Germinal center (tissue), 1 donor: ENCODE measurements at regions not wholly inside any gene's neighbourhood (a gene's known extent, or its start where the extent isn't known, plus 50 kb on each side); places are given as distances from the start of the nearest gene placed in this dataset.

Experiments
- DNase-seq: peaks from one replicate; pipeline ENCODE4 v3.0.0; 2012; ENCODE audit warnings: mixed read lengths, low spot score

DNA sequence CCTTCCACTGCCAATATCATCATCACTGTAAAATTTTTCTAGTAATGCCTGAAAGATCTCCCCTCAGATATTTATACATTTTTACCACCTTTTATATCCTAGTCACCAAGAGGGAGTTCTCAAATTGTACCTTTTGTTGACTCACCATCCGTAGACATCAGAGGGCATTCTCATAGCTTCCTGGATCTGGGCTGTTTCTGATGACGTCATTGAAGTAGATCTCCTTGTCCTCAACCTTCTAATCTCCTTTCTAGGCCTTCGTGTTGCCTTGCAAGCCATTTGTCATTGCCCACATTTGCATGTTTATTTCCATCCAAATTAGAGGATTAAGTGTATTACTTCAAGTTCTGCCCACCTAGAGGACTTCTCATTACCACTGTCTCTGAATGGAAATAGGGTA is 193.4 kb upstream of the NRXN1 start:
- no peak for DNase-seq

DNA sequence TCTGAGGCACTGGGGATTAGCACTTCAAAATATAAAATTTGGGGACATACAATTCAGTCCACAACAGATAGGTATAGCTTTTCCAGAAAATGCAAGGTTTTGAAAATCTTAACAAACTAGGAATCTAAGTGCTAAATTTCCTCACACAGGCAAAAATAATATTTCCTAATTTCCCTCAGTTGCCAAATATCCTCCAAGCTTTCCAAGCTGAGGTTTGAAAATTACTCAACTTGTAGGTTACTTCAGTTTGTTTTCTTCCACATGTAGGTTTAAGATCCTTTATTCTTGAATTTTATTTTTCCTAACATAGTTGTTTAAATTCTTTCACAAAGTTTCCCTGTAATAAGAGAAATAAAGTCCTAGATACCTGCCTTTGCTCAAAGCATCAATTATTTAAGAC is 192.9 kb upstream of the NRXN1 start:
- DNase-seq: no peak

DNA sequence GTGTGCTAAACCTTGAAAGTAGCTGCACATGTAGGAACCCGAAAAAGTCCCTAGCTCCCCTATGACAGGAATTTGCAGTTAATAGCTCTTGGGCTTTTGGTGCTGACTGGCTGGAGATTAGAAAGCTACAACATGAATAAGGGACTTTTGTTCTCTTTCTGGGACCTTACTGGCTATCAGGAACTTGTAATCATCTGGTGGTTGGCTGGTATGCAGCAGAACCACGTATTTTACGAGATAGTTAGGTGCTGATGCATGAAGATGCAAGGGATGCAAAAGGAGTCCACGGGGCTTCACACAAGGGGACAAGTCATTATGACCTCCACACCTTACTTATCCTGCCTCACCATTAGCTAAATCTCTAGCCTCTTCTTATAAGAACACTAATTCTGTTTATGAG is 190.2 kb upstream of the NRXN1 start:
- no peak for DNase-seq

DNA sequence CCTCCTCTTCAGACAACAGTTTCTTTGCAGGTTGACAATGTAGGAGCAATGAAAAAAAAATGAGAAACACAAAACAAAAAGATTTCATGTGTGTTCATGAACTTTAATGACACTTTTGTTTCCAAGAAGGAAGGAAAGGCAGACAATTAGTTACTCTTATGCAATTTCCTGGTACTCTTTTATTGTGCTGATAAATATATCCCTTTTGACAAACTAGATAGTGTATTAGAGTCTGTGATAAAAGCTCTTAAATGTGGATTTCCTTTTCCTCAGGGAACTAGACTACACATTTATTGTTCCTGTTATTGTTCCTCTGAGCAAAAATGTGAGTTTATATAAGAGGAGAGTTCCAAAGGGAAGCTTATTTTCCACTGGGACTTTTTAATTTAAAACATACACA is 188.7 kb upstream of the NRXN1 start:
- DNase-seq: no peak

DNA sequence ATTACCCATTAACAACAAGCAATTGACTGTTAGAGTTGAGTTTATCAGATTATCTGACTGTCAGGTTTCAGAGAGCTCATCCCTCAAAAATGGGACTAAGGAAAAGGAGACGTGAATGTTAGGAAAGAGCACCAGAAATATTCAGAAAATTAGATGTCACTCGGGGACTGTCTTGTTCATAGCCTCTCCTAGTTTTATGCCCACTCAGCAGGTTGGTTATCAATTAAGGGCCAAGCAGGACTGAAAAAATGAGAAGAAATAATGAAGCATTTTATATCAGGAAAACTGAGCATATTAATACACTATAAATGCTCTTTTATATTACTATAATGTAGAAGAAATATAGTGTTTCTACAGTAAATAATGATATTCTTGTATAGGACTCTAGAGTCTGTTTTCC is 188.1 kb upstream of the NRXN1 start:
- DNase-seq: no peak

DNA sequence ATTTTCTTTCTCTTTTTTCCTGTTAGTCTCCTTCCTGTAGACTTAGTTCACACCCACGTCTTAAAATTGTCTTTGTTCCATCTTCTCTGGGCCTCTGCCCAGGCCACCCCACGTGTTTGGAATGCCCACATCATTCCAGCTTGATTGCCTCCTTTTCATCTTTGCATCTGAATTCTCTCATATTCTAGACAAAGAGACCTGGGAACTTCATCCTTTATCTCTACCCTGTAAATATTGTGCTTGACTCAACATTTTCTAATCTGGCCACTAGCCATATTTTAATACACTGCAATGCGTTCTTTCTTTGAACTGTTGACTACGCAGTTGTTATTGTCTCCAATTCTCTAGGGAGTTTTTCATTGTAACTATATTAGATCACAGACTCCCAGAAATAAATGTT is 187.5 kb upstream of the NRXN1 start:
- no peak for DNase-seq

DNA sequence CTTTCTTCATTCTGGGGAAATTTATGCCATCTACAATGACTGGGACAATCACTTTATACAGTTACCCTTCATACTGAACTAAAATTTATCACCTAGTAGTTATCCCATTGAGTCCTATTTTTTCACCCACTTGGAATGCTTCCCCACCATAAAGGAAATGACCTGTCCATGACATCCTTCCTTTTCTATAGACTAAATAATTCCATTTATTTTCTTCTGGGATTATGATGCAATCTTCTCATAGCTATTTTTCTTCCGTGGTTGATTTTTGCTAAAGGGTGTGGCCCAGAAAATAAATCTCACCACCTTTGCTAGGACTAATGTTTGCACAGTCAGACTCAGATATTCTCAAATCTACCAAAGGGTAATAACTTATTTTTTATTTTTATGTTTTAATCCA is 186.1 kb upstream of the NRXN1 start:
- no peak for DNase-seq

DNA sequence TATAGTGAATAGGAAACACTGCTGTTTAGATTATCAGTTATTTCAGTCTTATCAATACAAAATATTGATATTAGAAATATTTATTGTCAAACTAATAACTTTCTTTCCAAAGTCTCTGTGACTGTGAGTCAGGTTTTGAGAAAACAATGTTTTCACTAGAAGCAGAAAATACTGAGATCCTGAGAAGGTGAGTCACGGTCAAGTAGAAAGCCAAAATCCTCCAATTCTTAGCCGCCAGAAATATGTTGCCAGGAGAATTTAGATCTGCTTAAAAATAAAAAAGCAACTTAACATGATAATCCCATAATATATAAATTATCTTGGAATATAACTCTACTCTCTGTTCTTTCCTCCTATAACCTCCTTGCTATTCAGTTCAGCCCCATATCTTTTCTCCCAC is 181.9 kb upstream of the NRXN1 start:
- no peak for DNase-seq

DNA sequence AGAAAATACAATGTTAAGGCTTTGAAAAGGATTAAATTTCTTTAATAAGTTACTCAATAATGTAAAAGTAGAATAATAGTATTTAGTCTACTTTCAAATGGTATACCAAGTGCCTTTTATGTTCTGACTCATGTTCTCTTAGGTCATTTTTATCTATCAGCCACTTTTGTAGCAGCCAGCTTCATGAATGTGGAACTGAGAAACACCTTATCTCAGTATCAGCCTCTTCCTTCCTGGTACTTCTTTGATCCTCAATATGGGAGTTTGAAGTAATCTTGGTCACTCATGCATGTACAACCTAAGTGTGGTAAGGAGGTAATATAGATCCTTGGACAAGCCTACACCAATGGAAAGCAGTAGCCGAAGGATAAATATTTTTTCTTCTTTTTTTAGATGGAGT is 180.4 kb upstream of the NRXN1 start:
- no peak for DNase-seq

DNA sequence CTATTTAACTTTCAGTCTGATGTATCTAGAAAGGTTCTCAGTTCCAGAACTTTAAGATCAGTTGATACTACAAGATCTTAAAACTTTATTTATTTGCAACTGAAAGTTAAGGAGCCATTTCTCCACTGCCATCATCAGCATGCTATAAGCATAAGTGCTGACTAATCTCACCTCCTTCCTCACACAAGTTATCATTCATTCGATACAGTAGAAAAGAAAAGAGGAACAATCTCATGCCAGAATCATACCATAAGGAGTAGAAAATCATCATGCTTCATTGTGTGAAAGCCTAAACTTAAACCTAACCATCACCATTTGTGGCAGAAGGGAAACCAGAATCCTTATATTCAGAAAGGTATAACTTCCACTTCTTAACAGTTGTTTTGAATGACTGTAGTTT is 176.6 kb upstream of the NRXN1 start:
- DNase-seq: no peak

DNA sequence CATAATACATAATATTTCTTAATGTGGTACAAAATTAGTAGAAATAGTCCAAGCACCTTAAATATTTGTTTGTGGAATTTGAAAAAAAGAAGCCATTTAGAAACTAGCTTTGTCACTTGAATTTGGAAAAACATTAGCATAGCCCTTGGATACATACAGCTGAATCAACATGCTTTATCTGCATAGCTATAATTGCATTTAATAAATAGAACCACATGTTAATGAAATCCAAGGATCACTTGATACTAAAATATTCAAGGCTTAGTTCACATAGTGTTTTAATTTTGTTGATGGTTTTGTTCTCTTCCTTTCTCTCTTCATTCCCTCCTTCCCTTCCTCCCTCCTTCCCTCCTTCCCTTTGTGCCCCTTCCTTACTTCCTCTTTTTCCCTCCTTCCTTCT is 169.4 kb upstream of the NRXN1 start:
- no peak for DNase-seq

DNA sequence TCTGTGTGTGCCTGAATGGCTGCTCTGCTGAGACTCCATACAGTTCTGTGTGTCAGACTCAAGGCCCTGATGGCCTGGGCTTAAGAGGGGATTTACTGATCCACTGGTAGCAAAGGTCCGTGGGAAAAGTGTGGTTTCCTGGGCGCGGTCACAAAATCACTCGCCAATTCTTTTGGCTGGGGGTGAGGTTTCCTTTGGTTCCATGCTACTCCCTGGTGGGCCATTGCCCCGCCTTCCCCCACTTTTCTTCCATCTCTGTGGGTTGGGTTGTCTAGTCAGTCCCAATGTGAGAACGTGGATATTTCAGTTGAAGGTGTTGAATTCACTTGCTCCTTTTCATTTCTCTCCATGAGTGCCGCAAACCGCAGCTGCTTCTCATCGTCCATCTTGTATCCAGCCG is 162.7 kb upstream of the NRXN1 start:
- no peak for DNase-seq

DNA sequence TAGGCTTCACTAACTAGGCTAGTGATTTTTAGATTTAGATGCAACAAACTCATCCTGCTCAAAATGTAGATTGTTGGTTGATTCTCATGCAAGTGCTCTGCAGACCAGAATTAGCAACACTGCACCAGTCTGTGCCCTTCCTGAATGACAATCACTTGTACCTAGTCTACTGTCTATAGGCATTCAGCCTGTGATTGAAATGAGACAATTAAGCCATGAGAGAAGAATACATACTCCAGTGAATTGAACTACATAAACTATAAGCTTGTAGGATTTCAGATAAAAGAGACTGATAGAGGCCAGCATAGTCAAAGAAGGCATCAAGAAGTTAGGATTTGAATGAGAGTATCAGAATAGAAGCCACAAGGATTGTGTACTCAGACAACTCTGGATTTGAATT is 138.3 kb upstream of the NRXN1 start:
- DNase-seq: no peak

DNA sequence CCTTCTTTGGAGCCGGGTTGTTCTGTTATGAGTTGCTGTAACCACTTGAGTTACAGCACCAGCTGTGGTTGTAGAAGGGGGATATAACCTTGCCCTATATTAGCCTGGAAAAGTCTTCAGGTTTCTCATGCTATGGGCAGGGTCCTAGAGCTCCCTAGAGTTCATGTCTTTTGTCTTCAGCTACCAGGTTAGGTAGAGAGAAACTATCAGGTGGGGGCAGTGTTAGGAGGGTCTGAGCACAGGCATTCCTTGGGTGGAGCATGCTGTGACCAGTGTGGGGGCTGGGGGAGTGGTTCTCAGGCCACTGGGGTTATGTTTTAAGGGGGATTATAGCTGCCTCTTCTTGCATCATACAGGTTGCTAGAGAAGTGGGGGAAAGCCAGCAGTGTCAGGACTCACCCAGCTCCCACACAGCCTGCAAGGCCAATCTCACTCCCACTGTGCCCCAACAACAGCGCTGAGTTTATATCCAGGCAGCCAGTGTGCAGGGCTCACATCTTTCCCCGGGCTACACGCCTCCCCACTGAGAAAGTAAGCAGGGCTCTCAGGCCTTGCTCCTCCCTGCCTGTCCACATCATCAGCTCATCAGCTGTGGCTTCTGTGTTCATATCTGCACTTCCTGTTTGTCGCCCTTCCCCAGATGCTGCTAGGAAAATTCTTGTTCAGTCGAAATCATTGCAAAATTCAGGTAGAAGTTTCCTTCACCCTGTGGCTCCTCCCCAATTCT is 133.8 kb upstream of the NRXN1 start:
- DNase-seq: no peak

DNA sequence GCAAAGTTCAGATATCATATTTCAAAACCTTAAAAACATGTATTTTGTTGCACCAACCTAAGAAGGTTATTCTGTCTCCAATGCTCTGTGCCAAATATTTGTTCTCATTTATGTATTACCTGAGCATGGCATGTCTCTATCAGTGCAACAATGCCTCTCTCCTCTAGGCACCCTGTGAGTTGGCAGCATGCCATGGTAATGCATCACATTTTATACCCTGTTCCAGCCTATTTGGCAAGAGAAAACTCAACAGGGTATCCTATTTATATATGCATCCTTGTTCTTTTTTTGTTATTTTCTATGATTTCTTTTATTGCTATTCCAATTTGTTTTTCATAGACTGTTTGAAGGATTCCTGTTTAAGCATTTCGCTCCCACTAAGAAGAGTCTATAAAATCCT is 126.3 kb upstream of the NRXN1 start:
- no peak for DNase-seq

DNA sequence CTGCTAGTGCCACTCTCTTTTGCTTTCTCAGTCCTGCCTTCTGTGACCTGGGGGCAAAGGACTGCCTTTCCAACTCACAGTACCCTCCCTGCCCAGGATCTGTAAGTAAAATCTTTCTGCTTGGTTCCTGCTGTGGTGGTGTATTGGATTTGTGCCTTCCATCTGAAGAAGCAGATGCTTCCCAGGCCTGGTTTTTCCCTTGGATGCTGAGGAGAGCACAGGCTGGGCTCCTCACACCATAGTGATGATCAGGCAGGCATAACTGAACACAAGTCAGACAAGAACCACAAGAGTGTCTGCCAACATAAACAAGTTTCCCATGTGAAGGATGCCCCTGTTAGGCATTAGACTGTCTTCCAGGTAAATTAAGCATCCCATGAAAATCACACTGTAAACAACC is 121.3 kb upstream of the NRXN1 start:
- DNase-seq: no peak

DNA sequence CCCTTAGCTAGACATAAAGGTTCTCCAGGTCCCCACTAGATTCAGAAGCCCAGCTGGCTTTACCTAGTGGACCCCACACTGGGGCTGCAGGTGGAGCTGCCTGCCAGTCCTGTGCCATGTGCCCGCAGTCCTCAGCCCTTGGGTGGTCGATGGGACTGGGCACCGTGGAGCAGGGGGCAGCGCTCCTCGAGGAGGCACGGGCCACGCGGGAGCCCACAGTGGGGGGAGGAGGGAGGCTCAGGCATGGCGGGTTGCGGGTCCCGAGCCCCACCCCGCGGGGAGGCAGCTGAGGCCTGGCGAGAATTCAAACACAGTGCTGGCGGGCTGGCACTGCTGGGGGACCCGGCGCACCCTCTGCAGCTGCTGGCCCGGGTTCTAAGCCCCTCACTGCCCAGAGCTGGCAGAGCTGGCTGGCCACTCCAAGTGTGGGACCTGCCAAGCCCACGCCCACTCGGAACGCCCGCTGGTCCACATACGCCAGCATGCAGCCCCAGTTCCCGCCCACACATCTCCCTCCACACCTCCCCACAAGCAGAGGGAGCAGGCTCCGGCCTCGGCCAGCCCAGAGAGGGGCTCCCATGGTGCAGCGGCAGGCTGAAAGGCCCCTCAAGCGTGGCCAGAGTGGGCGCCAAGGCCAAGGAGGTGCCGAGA is 119.7 kb upstream of the NRXN1 start:
- no peak for DNase-seq

DNA sequence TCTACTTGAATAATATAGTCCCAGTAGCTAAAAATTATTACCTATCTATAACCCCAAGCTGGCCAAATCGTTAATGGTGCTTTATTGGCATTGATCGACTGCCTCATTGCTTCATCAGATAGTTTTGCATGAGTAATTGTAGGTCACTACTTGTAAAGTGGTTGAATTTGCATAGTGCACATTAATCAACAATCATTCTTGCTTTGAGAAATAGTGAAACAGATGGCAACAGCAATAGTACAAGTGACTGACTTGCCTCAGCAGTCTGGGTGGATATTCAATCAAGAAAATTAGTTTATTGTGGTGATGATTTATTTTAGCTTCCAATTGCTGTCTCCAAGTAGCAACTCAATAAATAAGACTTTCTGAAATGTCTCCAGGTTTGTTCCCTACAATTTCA is 117.8 kb upstream of the NRXN1 start:
- DNase-seq: no peak

DNA sequence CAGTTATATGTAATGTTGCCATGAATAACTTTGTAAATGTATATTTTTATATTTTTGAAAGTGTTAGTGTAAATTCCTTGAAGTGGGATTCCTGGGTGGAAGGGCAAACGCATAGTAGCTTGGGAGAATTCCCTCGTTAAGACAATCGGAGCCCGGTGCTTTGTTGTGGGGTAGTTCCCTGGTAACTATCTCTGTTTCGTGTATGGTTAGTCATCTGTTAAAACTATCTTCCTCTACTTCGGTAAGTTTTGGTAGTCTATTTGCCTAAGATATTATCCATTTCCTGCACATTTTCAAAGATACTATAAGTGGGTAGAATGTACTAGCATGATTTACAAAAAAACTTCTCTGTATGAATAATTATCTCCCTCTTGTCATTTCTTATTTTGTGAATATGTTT is 113.8 kb upstream of the NRXN1 start:
- no peak for DNase-seq

DNA sequence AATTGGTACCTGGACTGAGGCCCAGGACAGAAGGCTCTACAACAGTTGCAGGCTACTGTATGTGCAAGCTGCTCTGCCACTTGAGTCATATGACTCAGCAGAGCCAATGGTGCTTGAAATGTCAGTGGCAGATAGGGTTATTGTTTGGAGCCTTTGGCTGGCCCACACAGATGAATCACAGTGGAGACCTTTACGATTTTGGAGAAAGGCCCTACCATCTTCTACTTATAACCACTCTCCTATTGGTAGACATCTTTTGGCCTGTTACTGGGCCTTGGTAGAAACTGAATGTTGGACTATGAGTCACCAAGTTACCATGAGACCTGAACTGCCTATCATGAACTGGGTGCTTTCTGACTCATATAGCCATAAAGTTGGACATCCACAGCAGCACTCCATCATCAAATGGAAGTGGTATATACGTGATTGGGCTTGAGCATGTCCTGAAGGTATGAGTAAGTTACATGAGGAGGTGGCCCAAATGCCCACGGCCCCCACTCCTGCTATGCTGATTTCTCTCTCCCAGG is 88.9 kb upstream of the NRXN1 start:
- no peak for DNase-seq

DNA sequence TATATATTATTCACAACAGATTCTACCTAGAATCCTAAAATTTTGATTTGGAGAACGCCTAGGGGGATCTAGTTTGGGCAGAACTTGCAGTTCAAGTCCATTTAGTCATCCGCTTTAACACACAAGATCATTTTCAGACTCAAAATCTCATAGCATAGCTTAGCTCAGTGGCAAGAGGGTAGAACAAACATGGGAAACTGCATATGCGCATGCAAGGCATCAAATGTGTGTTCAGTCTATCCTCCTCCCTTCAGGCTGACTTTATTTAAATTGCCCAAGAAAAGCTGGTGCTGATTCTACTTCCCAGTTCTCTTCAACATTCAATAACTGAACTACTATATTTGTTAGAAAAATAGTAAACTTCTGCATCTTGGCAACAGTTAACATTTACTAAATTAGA is 79.6 kb upstream of the NRXN1 start:
- no peak for DNase-seq

DNA sequence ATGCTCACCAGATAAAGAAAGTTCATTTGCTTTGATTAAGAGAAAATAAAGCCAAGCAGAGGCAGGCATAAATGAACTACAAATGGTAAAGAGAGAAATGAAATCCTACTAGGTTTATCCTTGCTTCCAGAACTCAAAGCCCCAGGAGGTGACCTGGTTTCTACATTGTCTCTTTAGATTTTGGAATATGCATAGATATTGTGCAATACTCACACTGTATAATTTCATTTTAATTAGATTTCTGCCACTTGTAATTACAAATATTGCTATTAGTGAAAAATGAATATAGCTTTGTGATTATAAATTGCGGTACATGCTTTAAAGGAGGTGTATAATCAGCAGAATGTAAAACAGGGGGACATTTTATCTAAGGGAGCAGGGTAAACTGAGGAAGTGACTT is 76.9 kb upstream of the NRXN1 start:
- no peak for DNase-seq

DNA sequence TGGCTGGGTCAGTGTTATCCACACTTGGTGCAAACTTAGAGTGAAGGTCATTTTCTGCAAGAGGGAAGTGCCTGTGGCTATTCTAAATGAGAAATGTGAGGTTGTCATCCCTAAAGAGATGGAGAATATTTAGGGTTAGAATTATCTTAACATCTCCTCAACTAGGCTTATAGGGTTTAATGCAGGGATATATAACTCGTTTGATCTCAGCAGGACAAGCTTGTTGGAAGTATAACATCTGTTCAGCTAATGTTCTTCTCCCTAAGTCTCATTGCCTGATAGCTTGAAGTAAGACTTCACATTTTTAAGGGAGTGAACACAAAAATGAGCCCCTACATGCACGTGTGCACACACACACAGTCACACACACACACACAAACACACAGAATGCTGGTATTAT is 75.9 kb upstream of the NRXN1 start:
- no peak for DNase-seq

DNA sequence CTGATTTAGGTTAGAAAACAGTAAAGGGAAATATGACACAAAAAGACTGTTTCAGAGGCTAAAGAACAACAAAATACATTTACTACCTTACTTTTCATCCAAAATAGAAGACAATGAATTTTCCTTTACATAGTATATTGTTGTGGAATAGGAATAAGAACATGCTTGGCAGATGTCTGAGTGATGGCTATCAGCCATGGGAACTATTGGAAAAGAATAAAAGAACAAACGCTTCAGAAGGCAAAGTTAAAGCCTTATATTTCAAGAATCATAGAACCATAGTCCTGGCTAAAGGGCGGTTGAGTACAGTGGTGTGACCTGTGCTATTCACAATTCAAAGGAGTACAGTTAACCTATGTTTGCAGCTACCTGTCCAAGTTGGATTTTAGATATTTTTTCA is 73.9 kb upstream of the NRXN1 start:
- DNase-seq: no peak
